HPDE6-E6E7 (cell line): ENCODE measurements at regions not wholly inside any gene's neighbourhood (a gene's known extent, or its start where the extent isn't known, plus 50 kb on each side); places are given as distances from the start of the nearest gene placed in this dataset.
"Not testable (repeated sequence)": the region's sequence is repeated elsewhere in the genome, so short reads cannot be mapped to it uniquely, and the experiment has no call there.

ENCODE experiments used
- DNase-seq: peaks from one replicate; pipeline ENCODE4 v3.0.0; 2011; ENCODE audit warnings: missing footprints; ENCODE audit errors: extremely low spot score

DNA sequence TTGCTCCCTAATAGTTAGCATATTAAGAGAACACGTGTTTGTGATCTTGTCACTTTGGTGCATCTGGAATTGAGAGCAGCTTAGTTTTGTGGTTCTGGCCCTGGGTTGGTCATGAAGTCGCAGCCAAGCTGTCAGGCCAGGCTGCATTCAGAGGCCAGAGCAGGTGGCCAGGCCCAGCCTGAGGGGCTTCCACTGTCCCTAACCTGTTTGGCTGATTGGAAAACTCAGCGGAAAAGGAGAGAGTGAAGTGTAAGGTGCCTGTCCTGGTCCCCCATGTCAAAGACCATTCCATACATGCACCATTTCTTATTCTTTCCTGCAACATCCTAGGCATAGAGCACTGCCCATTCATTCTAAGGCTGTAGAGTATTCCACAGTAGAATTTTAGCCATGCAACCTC is 111.5 kb upstream of the IGLL5 start:
- no peak for DNase-seq

DNA sequence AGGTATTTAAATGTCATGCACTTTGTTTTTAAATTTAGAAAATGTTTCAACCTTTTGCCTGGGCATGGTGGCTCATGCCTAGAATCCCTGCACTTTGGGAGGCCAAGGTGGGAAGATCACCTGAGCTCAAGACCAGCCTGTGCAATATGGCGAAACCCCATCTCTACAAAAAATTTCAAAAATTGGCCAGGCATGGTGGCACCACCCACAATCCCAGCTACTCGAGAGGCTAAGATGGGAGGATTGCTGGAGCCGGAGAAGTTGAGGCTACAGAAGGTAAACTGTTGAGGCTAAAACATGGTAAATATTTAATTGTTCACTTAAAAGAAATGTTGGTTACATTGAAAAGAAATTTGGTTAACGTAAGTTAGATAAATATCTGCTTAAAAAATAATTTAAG is 108.4 kb upstream of the IGLL5 start:
- no peak for DNase-seq

- DNase-seq, result no peak
Observed at GRCh38 chr22:22783575-22783974, 104.0 kb upstream of the IGLL5 start.

DNA sequence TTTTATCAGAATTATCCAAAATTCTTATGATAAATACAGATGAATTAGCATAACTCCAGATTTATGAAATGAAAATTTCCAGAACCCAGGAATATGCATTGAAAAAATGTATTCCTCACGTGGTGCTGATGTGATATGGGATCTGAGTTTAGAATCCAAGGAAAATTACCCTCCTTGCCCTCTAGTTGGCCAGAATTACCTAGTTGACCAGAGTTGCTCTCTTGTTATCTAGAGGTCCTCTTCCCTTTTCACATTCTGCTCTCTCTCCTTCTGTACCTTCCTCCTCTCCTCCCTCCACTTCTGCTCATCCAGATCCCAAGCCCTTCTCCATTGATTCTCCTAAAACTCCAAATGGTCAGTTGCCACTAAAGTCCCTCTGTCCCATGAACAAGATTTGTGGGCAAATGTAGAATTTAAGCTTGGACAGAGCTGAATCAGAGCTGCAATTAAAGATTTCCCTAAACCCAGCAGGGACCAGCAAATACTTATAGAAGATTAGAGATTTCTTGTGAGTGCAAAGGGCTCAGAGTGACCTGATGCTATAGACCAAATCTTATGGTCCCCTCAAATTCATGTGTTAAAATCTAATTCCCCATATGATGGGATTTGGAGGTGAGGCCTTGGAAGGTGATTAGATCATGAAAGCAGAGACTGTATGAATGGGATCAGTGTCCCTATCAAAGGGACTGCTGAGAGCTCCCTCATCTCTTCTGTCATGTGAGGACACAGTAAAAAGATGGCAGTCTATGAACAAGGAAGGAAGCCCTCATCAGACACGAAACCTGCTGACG is 103.2 kb upstream of the IGLL5 start:
- no peak for DNase-seq

- no peak for DNase-seq
Observed at GRCh38 chr22:22785316-22786065, 102.1 kb upstream of the IGLL5 start.

- DNase-seq, result no peak
Observed at GRCh38 chr22:22786301-22787115, 101.1 kb upstream of the IGLL5 start.

DNA sequence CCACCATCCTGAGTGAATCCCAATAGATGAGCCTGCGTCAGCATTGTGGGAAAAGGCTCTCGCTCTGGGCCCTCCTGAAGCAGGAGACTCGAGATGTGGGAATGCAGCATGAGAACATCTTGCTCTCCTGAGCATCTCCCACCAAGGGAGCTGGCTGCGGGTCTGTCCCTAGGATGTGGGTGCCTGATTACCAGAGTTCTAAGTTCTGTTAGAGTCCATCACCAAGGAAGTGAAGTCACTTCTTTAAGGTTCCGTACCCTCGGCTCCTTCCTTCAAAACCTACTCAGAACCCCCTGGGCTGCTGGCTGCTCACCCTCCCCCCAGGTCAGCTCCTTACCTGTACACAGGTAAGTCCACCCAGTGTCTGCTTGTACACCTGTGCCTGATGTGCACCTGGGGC is 100.5 kb upstream of the IGLL5 start:
- no peak for DNase-seq

DNA sequence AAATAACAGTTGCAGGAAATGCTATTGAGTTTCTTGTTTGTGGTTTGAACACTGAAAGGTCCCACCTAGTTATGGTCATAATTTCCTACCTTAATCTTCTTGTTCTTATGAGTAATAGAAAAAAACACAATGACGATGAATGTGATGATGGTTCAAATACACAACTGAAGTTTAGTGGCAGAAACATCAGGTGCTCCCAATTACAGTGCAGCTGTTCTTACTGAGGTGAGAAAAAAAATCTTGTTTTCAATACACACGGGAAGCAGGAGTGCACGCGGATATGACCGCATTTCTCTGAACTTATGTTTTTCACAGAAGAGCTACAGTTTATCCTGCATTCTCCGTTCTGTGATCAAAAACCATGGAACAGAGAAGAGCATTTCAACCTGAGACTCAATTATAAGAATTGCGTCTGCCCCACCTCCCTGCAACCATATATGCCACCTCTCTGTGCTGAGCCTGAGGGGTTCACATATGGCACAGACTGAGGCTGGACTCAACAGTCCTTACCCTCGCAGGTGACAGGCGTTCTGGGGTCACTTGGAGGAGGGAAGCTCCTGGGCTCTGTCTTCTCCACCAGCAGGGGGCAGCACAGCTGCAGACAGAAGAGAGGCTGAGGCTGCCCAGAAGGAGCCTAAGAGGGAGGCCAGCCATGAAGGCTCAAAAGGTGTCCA is 99.7 kb upstream of the IGLL5 start:
- no peak for DNase-seq

GRCh38 chr22:22788460-22789037 is 99.1 kb upstream of the IGLL5 start:
- no peak for DNase-seq

DNA sequence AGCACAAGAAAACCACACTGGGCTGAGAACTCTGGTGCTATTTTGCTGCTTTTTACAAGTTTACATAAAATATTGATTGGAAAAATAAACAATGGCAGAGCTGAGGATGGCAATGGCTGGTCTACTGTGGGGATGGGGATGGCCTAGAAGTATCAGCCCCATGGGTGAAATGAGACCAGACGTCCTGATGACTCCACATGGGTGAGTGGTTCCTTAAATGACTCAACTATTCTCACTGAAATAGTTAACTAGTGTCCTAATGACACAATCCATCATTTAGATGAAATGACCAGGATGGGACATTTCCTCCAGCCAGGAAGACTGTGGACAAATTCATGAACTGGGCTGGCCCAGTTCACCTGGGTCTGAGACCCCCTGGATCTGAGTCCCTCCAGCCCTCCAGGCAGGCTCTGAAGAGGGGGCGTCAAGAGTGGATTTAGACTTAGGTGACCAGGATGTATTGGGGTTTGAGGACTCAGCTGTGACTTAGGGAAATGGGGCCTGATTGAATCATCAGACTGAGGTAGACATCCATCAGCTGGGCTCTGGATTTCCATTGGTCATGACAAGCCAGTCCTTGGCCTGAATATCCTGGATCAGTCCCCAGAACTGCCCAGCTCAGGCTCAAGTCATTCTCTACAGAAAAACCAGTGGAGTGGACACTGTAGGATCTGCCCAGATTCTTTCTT is 98.2 kb upstream of the IGLL5 start:
- no peak for DNase-seq

DNA sequence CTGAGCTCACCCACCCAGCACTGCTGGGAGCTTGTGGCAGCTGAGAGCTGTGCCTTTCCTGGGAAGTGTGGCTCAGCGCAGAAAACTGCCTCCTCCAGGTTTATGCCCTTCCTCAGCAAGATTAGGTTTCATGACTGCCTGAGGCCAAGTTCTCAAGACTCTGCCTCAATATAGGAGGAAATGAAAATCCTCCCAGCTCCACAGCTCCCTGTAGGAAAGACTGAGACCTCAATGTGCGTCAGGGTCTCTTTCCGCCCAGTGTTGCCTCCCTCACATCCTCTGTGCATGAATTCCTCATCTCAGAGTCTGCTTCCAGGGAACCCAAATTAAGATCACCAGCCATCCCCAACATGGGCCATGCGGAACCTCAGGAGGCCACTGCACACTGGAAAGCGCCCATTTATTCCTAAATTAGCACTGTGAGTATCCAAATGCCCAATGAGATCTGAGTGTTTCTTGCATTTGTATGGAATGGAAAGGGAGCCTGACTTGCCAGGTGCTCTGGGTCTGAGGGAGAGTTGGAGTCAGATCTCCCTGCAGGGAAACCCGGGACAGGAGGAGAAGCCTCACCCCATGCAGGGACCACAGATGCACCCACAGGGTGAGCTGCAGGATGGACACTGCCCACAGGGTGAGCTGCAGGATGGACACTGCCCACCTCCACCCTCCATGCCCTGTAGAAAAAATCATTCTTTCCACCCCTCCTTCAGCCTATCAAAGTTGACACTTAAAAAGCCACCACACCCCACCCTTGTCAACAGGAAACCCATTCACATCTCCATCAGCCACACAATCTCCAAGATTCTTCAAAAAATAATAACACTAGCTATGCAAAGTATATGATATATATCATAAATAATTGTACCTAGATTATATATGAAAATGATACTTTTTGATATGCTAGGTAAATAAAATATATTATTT is 97.4 kb upstream of the IGLL5 start:
- no peak for DNase-seq

DNA sequence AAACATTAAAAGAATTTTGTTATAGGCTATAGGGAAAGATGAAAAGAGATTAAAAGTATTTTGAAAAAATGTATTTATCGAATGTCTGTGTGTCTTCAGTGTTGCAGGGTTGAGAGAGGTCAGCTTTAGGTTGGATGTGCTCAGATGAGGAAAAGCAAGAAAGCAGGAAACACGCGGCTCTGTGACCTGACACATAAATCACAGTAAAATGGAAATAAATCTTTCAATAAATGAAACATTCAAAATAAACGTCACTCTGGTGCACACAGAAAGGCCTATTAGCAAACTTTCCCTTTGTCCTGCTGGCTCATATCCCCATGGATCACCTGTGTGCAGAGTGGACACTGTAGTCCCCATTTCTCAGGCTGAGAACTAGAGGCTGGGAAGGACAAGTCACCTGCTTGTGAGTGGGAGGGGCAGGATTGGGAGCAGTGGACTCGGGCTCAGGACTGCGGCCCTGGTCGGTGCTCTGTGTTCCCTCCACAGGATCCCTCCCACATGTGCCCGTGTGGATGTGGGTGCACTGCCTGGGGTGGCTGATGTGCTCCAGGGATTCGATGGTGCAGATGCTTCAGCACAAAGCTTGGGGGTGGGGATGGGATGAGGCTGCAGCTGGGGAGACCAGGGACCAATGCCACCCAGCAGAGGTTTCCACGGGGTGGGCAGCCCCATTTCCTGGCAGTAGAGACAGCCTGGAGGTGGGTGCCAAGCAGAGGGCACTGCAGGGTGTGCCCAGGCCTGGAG is 96.0 kb upstream of the IGLL5 start:
- no peak for DNase-seq

DNA sequence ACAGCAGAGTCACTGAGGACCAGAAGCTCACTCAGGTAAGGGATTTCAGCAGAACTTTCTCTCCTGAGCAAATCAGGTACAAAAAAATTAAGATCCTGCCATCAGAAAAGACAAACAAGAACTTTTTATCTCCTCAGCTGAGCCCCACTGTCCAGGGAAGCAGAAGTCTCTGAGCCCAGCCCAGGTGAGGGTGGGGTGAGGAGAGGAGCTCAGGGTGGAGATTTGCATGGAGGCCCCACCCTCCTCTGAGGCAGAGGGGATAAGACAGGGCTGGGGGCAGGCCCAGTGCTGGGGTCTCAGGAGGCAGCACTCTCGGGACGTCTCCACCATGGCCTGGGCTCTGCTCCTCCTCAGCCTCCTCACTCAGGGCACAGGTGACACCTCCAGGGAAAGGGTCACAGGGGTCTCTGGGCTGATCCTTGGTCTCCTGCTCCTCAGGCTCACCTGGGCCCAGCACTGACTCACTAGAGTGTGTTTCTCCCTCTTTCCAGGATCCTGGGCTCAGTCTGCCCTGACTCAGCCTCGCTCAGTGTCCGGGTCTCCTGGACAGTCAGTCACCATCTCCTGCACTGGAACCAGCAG is 95.3 kb upstream of the IGLL5 start:
- DNase-seq, result not testable (repeated sequence)

DNA sequence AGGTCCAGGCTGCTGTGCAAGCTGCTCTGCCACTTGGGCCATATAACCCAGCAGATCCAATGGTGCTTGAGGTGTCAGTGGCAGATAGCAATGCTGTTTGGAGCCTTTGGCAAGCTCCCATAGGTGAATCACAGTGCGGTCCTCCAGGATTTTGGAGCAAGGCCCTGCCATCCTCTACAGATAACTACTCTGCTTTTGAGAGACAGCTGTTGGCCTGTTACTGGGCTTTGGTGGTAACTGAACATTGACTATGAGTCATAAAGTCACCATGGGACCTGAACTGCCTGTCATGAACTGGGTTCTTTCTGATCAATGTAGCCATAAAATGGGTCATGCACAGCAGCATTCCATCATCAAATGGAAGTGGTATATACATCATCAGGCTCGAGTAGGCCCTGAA is 92.0 kb upstream of the IGLL5 start:
- DNase-seq, result not testable (repeated sequence)

GRCh38 chr22:22796724-22797123 is 90.9 kb upstream of the IGLL5 start:
- DNase-seq, result no peak

GRCh38 chr22:22798232-22798616 is 89.4 kb upstream of the IGLL5 start:
- DNase-seq, result no peak

GRCh38 chr22:22798716-22799115 is 88.9 kb upstream of the IGLL5 start:
- no peak for DNase-seq

DNA sequence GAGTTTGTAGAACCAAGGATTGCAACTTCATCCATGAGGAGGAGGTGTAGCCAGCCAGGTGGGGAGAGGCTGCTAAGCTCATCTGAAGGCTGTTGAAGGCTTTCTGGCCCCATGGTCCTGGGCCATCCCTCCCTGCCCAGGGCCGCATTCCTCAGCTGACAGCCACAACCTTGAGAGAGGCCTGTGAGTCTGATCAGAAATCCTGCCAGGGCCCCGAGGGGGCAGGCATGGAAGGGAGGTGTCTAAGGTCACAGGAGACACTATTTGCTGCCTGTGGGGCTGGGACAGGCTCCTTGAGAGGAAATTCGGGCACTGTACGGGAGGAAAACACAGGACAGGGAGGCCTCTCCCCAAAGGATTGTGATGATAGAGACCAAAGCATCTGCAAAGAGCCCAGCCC is 88.1 kb upstream of the IGLL5 start:
- no peak for DNase-seq

DNA sequence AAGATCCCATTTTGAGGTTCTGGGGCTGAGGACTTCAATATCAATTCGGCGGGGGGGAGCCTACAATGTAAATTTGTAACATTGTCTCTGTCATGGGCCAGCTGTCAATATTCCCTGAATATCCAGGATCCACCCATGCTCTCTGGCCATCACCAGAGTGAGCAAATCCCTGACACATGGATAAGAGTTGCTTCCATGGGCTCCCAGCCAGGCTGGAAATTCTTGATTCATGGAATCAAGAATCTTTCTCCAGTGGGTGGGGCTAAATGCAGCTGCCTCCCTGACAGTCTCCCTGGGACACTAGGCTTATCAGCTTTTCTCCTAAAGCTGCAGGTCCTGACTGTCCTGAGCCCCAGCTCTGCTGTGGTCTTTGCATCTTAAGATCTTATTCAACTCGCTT is 86.9 kb upstream of the IGLL5 start:
- DNase-seq, result no peak
